ENCODE measurements at regions not wholly inside any gene's neighbourhood (a gene's known extent, or its start where the extent isn't known, plus 50 kb on each side); places are given as distances from the start of the nearest gene placed in this dataset.

- TF ChIP-seq, protein P1, sequence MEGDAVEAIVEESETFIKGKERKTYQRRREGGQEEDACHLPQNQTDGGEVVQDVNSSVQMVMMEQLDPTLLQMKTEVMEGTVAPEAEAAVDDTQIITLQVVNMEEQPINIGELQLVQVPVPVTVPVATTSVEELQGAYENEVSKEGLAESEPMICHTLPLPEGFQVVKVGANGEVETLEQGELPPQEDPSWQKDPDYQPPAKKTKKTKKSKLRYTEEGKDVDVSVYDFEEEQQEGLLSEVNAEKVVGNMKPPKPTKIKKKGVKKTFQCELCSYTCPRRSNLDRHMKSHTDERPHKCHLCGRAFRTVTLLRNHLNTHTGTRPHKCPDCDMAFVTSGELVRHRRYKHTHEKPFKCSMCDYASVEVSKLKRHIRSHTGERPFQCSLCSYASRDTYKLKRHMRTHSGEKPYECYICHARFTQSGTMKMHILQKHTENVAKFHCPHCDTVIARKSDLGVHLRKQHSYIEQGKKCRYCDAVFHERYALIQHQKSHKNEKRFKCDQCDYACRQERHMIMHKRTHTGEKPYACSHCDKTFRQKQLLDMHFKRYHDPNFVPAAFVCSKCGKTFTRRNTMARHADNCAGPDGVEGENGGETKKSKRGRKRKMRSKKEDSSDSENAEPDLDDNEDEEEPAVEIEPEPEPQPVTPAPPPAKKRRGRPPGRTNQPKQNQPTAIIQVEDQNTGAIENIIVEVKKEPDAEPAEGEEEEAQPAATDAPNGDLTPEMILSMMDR (IDR thresholded peaks at IDR 0.05) = no peak
- no peak for TF ChIP-seq POLR2A (IDR thresholded peaks at IDR 0.05)
- TF ChIP-seq EP300 (IDR thresholded peaks at IDR 0.05) = no peak
These were observed 153.6 kb upstream of the SAMSN1 start for GRCh38 chr21:14699433-14700407.
